Neural cell (in vitro differentiated cells): ENCODE measurements at regions not wholly inside any gene's neighbourhood (a gene's known extent, or its start where the extent isn't known, plus 50 kb on each side); places are given as distances from the start of the nearest gene placed in this dataset.

Experiments
- H2AFZ ChIP-seq: fragments of 200-600, 300-800 bp; sonication (generic), shearing (Covaris generic); 2 replicates; pipeline ENCODE4 v1.6.0; 2014; ENCODE audit warnings: low read depth, mild to moderate bottlenecking, antibody characterized with exemption, low read length, moderate library complexity
- H3F3A ChIP-seq: fragments of 200-600 bp; shearing (Covaris generic); 2 replicates; pipeline ENCODE4 v1.6.1; 2016; ENCODE audit warnings: mild to moderate bottlenecking, moderate library complexity, mixed read lengths, antibody characterized with exemption, low read length; ENCODE audit not compliant: insufficient read depth, poor library complexity, severe bottlenecking
- H3K27ac ChIP-seq: fragments of 200-600, 300-800 bp; sonication (generic), shearing (Covaris generic); 2 replicates; pipeline ENCODE4 v1.5.1; 2014; ENCODE audit warnings: mild to moderate bottlenecking, low read length, moderate library complexity
- H3K27me3 ChIP-seq: fragments of 300-800, 200-600 bp; sonication (generic), shearing (Covaris generic); 2 replicates; pipeline ENCODE4 v1.6.0; 2014; ENCODE audit warnings: mild to moderate bottlenecking, low read depth, low read length, moderate library complexity; ENCODE audit not compliant: insufficient read depth
- H3K36me3 ChIP-seq: fragments of 300-800, 200-600 bp; sonication (generic), shearing (Covaris generic); 2 replicates; pipeline ENCODE4 v1.5.1; 2014; ENCODE audit warnings: mild to moderate bottlenecking, antibody characterized with exemption, low read length, moderate library complexity; ENCODE audit not compliant: insufficient read depth
- H3K4me2 ChIP-seq: fragments of 300-800, 200-600 bp; sonication (generic), shearing (Covaris generic); 2 replicates; pipeline ENCODE4 v1.6.0; 2014; ENCODE audit warnings: mild to moderate bottlenecking, low read length
- H3K4me3 ChIP-seq: fragments of 300-800, 200-600 bp; sonication (generic), shearing (Covaris generic); 2 replicates; pipeline ENCODE4 v1.5.1; 2014; ENCODE audit warnings: mild to moderate bottlenecking, low read length, moderate library complexity
- H3K79me2 ChIP-seq: fragments of 200-600 bp; shearing (Covaris generic); replicated peaks from 2 replicates; pipeline ENCODE4 v1.6.0; 2014; ENCODE audit warnings: mild to moderate bottlenecking, low read length, moderate library complexity; ENCODE audit not compliant: insufficient read depth
- H3K9ac ChIP-seq: fragments of 300-800, 200-600 bp; sonication (generic), shearing (Covaris generic); 2 replicates; pipeline ENCODE4 v1.6.1; 2016; ENCODE audit warnings: mild to moderate bottlenecking, low read length, mixed read lengths
- H3K9me2 ChIP-seq: fragments of 200-600 bp; shearing (Covaris generic); 2 replicates; pipeline ENCODE4 v1.6.1; 2016; ENCODE audit warnings: mild to moderate bottlenecking, low read length, mixed read lengths; ENCODE audit not compliant: insufficient read depth
- H3K9me3 ChIP-seq: fragments of 200-600, 300-800 bp; sonication (generic), shearing (Covaris generic); 2 replicates; pipeline ENCODE4 v1.6.1; 2016; ENCODE audit warnings: mild to moderate bottlenecking, mixed run types, low read length, moderate library complexity, mixed read lengths
- H4K20me1 ChIP-seq: fragments of 200-600 bp; shearing (Covaris generic); 2 replicates; pipeline ENCODE4 v1.6.1; 2016; ENCODE audit warnings: mild to moderate bottlenecking, mixed run types; ENCODE audit not compliant: insufficient read depth
- CTCF ChIP-seq: fragments of 450-650 bp; IDR thresholded peaks from 2 replicates; pipeline ENCODE4 v1.5.1; 2014; ENCODE audit warnings: antibody characterized with exemption, mild to moderate bottlenecking, moderate library complexity; ENCODE audit not compliant: poor library complexity, severe bottlenecking
- EP300 ChIP-seq: fragments of 450-650 bp; conservative IDR thresholded peaks from 2 replicates; pipeline ENCODE4 v1.6.1; 2014; ENCODE audit warnings: antibody characterized with exemption, mild to moderate bottlenecking, moderate library complexity; ENCODE audit not compliant: poor library complexity, severe bottlenecking
- EZH2 ChIP-seq: fragments of 200-600, 300-800 bp; shearing (Covaris generic), sonication (generic); IDR thresholded peaks from 2 replicates; pipeline ENCODE4 v1.6.1; 2014; ENCODE audit warnings: antibody characterized with exemption, low read length, borderline replicate concordance, mild to moderate bottlenecking; ENCODE audit not compliant: insufficient read depth, poor library complexity, severe bottlenecking
- MXI1 ChIP-seq: fragments of 450-650 bp; conservative IDR thresholded peaks from 2 replicates; pipeline ENCODE4 v1.6.1; 2014; ENCODE audit warnings: antibody characterized with exemption, mild to moderate bottlenecking; ENCODE audit not compliant: poor library complexity, severe bottlenecking
- POLR2AphosphoS5 ChIP-seq: IDR thresholded peaks from 2 replicates; pipeline ENCODE4 v1.6.1; 2012
- RAD21 ChIP-seq: fragments of 450-650 bp; conservative IDR thresholded peaks from 2 replicates; pipeline ENCODE4 v1.6.1; 2014; ENCODE audit warnings: antibody characterized with exemption, mild to moderate bottlenecking, moderate library complexity
- REST ChIP-seq: IDR thresholded peaks from 2 replicates; pipeline ENCODE4 v1.6.1; 2012; ENCODE audit warnings: borderline replicate concordance
- SMC3 ChIP-seq: fragments of 450-650 bp; conservative IDR thresholded peaks from 2 replicates; pipeline ENCODE4 v1.6.1; 2014; ENCODE audit warnings: antibody characterized with exemption, mild to moderate bottlenecking, moderate library complexity; ENCODE audit not compliant: poor library complexity
- TAF1 ChIP-seq: IDR thresholded peaks from 2 replicates; pipeline ENCODE4 v1.6.1; 2012; ENCODE audit warnings: low read depth

GRCh38 chr13:76644906-76645305 lies 241.3 kb downstream of the KCTD12 start:
- Histone ChIP-seq H3K79me2 (no peaks in the 10 kb centered on the region), H3K9me2 (no peaks in the 10 kb centered on the region), H3K9ac (no peak overlapping the region), H3K27ac (no peak overlapping the region), H3K4me2 (no peak overlapping the region), H3K27me3 (no peaks in the 10 kb centered on the region), H2AFZ (no peak overlapping the region), H4K20me1 (no peaks in the 10 kb centered on the region), H3F3A (no peaks in the 10 kb centered on the region), H3K36me3 (no peaks in the 10 kb centered on the region), H3K4me3 (no peak overlapping the region), H3K9me3 (no peaks in the 10 kb centered on the region)
- TF ChIP-seq EP300 = no peak
- TF ChIP-seq TAF1 = no peak
- no peak for TF ChIP-seq SMC3
- no peak for TF ChIP-seq POLR2AphosphoS5
- TF ChIP-seq RAD21 = no peak
- no peak for TF ChIP-seq EZH2
- no peak for TF ChIP-seq REST

GRCh38 chr13:76643596-76643995 lies 242.6 kb downstream of the KCTD12 start:
- Histone ChIP-seq H3K36me3 (no peaks in the 10 kb centered on the region), H3K27ac (no peak overlapping the region), H4K20me1 (no peaks in the 10 kb centered on the region), H3K4me3 (no peak overlapping the region), H3K79me2 (no peaks in the 10 kb centered on the region), H3K9me2 (no peaks in the 10 kb centered on the region), H3K9me3 (no peaks in the 10 kb centered on the region), H3K9ac (no peak overlapping the region), H3F3A (no peaks in the 10 kb centered on the region), H3K4me2 (no peak overlapping the region), H2AFZ (no peak overlapping the region), H3K27me3 (no peaks in the 10 kb centered on the region)
- TF ChIP-seq EP300 (no peak), CTCF (no peak), TAF1 (no peak), POLR2AphosphoS5 (no peak), RAD21 (no peak), EZH2 (no peak)

GRCh38 chr13:76641056-76641455 lies 245.1 kb downstream of the KCTD12 start:
- H3K9me3 ChIP-seq = no peaks in the 10 kb centered on the region
- no peak overlapping the region for H3K4me2 ChIP-seq
- H3K9me2 ChIP-seq = no peaks in the 10 kb centered on the region
- H2AFZ ChIP-seq = no peak overlapping the region
- no peaks in the 10 kb centered on the region for H3K36me3 ChIP-seq
- no peaks in the 10 kb centered on the region for H3K27me3 ChIP-seq
- no peaks in the 10 kb centered on the region for H3K79me2 ChIP-seq
- no peak overlapping the region for H3K4me3 ChIP-seq
- no peak overlapping the region for H3K27ac ChIP-seq
- no peak overlapping the region for H3K9ac ChIP-seq
- TF ChIP-seq EZH2 (no peak), SMC3 (no peak), MXI1 (no peak), EP300 (no peak), RAD21 (no peak), REST (no peak), TAF1 (no peak), CTCF (no peak), POLR2AphosphoS5 (no peak)
- H4K20me1 ChIP-seq = no peaks in the 10 kb centered on the region
- H3F3A ChIP-seq = no peaks in the 10 kb centered on the region
